Naive B cell (primary cell): ENCODE measurements at regions not wholly inside any gene's neighbourhood (a gene's known extent, or its start where the extent isn't known, plus 50 kb on each side); places are given as distances from the start of the nearest gene placed in this dataset.
A peak's percentile ranks its signal among the peaks of the same experiment; 100 is the strongest.
"Not testable (repeated sequence)": the region's sequence is repeated elsewhere in the genome, so short reads cannot be mapped to it uniquely, and the experiment has no call there.

Experiments used
- ATAC-seq, 2 donors: fragments of 150-1000 bp; cut with Tn5 transposase; 2 replicates each; pipeline ENCODE4 v1.10.0; 2021; ENCODE audit warnings: low read depth in 2 of 2, mild to moderate bottlenecking in 2 of 2, moderate library complexity in 2 of 2
- DNase-seq: peaks from one replicate; pipeline ENCODE4 v3.0.0; 2022
- H3K27ac Mint-ChIP-seq, 6 donors: one replicate each; pipeline ENCODE4 v1.8.0; 2020 to 2022; ENCODE audit warnings: mild to moderate bottlenecking in 6 of 6, mixed read lengths in 6 of 6, moderate library complexity in 5 of 6, inconsistent platforms in 2 of 6
- H3K27me3 Mint-ChIP-seq, 3 donors: one replicate each; pipeline ENCODE4 v1.8.0; 2021 to 2022; ENCODE audit warnings: mixed read lengths in 3 of 3, mild to moderate bottlenecking in 1 of 3
- H3K36me3 Mint-ChIP-seq, 2 donors: one replicate each; pipeline ENCODE4 v1.8.0; 2020 to 2022; ENCODE audit warnings: mixed read lengths in 2 of 2, inconsistent platforms in 1 of 2, mild to moderate bottlenecking in 1 of 2
- H3K4me1 Mint-ChIP-seq, 3 donors: one replicate each; pipeline ENCODE4 v1.8.0; 2020 to 2022; ENCODE audit warnings: mixed read lengths in 3 of 3, inconsistent platforms in 1 of 3, mild to moderate bottlenecking in 1 of 3, moderate library complexity in 1 of 3
- H3K4me3 Mint-ChIP-seq, 8 donors: one replicate each; pipeline ENCODE4 v1.8.0; 2020 to 2022; ENCODE audit warnings: mild to moderate bottlenecking in 8 of 8, mixed read lengths in 8 of 8, moderate library complexity in 8 of 8, inconsistent platforms in 2 of 8
- H3K9me3 Mint-ChIP-seq, 7 donors: one replicate each; pipeline ENCODE4 v1.8.0; 2020 to 2022; ENCODE audit warnings: mixed read lengths in 7 of 7, mild to moderate bottlenecking in 5 of 7, inconsistent platforms in 2 of 7, moderate library complexity in 1 of 7

GRCh38 chr2:78710632-78711375 is 314.7 kb upstream of the REG3G start:
- DNase-seq (no peak), ATAC-seq (no peak)
- H3K9me3 Mint-ChIP-seq, result peaks cover 0 to 4% (median 0%) of the 10 kb centered on the region in 7 donors
- peak overlapping the region in 1 of 6 donors; percentile 24 for H3K27ac Mint-ChIP-seq
- no peak overlapping the region for H3K4me3 Mint-ChIP-seq
- no peaks in the 10 kb centered on the region for H3K36me3 Mint-ChIP-seq
- no peaks in the 10 kb centered on the region for H3K4me1 Mint-ChIP-seq
- H3K27me3 Mint-ChIP-seq, result no peaks in the 10 kb centered on the region

- DNase-seq, result no peak
- H3K9me3 Mint-ChIP-seq, result no peaks in the 10 kb centered on the region
- H3K4me3 Mint-ChIP-seq, result no peak overlapping the region
- no peak overlapping the region for H3K27ac Mint-ChIP-seq
- H3K4me1 Mint-ChIP-seq, result no peaks in the 10 kb centered on the region
- ATAC-seq, result no peak
- H3K36me3 Mint-ChIP-seq, result no peaks in the 10 kb centered on the region
- no peaks in the 10 kb centered on the region for H3K27me3 Mint-ChIP-seq
These were observed 310.2 kb upstream of the REG3G start for GRCh38 chr2:78715293-78715692.

GRCh38 chr2:78718024-78718423 is 307.5 kb upstream of the REG3G start:
- H3K9me3 Mint-ChIP-seq, result no peaks in the 10 kb centered on the region
- no peak for ATAC-seq
- DNase-seq, result no peak
- H3K36me3 Mint-ChIP-seq, result no peaks in the 10 kb centered on the region
- no peaks in the 10 kb centered on the region for H3K27me3 Mint-ChIP-seq
- H3K4me1 Mint-ChIP-seq, result no peaks in the 10 kb centered on the region
- no peak overlapping the region for H3K27ac Mint-ChIP-seq
- H3K4me3 Mint-ChIP-seq, result no peak overlapping the region

GRCh38 chr2:78718473-78718872 is 307.0 kb upstream of the REG3G start:
- no peak for ATAC-seq
- H3K4me3 Mint-ChIP-seq, result no peak overlapping the region
- no peak overlapping the region for H3K27ac Mint-ChIP-seq
- H3K4me1 Mint-ChIP-seq, result no peaks in the 10 kb centered on the region
- H3K9me3 Mint-ChIP-seq, result peaks cover 0 to 3% (median 0%) of the 10 kb centered on the region in 7 donors
- no peak for DNase-seq
- no peaks in the 10 kb centered on the region for H3K27me3 Mint-ChIP-seq
- H3K36me3 Mint-ChIP-seq, result no peaks in the 10 kb centered on the region

GRCh38 chr2:78721355-78722033 is 304.0 kb upstream of the REG3G start:
- Mint-ChIP-seq H3K36me3 (no peaks in the 10 kb centered on the region), H3K4me3 (no peak overlapping the region), H3K9me3 (peaks cover 0 to 5% (median 3%) of the 10 kb centered on the region in 7 donors), H3K4me1 (no peaks in the 10 kb centered on the region), H3K27me3 (no peaks in the 10 kb centered on the region), H3K27ac (no peak overlapping the region)
- DNase-seq, result no peak
- no peak for ATAC-seq

GRCh38 chr2:78734221-78734620 is 291.3 kb upstream of the REG3G start:
- ATAC-seq, result no peak
- Mint-ChIP-seq H3K9me3 (peaks cover 0 to 9% (median 2%) of the 10 kb centered on the region in 7 donors), H3K36me3 (no peaks in the 10 kb centered on the region), H3K4me1 (no peaks in the 10 kb centered on the region), H3K4me3 (no peak overlapping the region), H3K27me3 (no peaks in the 10 kb centered on the region), H3K27ac (no peak overlapping the region)
- DNase-seq, result no peak

- no peak for DNase-seq
- Mint-ChIP-seq H3K4me3 (no peak overlapping the region), H3K27me3 (no peaks in the 10 kb centered on the region), H3K36me3 (no peaks in the 10 kb centered on the region), H3K4me1 (no peaks in the 10 kb centered on the region), H3K27ac (no peak overlapping the region), H3K9me3 (peaks cover 0 to 13% (median 6%) of the 10 kb centered on the region in 7 donors)
- no peak for ATAC-seq
These were observed 286.2 kb upstream of the REG3G start for GRCh38 chr2:78739282-78739681.

GRCh38 chr2:78749638-78750037 is 275.9 kb upstream of the REG3G start:
- H3K36me3 Mint-ChIP-seq, result no peaks in the 10 kb centered on the region
- ATAC-seq (no peak), DNase-seq (no peak)
- H3K27ac Mint-ChIP-seq, result no peak overlapping the region
- no peaks in the 10 kb centered on the region for H3K27me3 Mint-ChIP-seq
- no peaks in the 10 kb centered on the region for H3K9me3 Mint-ChIP-seq
- no peaks in the 10 kb centered on the region for H3K4me1 Mint-ChIP-seq
- H3K4me3 Mint-ChIP-seq, result no peak overlapping the region

- Mint-ChIP-seq H3K9me3 (no peaks in the 10 kb centered on the region), H3K4me1 (no peaks in the 10 kb centered on the region), H3K4me3 (no peak overlapping the region), H3K27ac (no peak overlapping the region), H3K27me3 (no peaks in the 10 kb centered on the region), H3K36me3 (no peaks in the 10 kb centered on the region)
- ATAC-seq (no peak), DNase-seq (no peak)
These were observed 275.3 kb upstream of the REG3G start for GRCh38 chr2:78750219-78750618.

GRCh38 chr2:78754930-78755329 is 270.6 kb upstream of the REG3G start:
- H3K4me1 Mint-ChIP-seq, result no peaks in the 10 kb centered on the region

GRCh38 chr2:78757191-78757590 is 268.3 kb upstream of the REG3G start:
- ATAC-seq, result no peak
- Mint-ChIP-seq H3K9me3 (peaks cover 22 to 34% (median 25%) of the 10 kb centered on the region in 7 donors), H3K4me1 (no peaks in the 10 kb centered on the region), H3K27ac (peak overlapping the region in 1 of 6 donors; percentile 76), H3K27me3 (no peaks in the 10 kb centered on the region), H3K36me3 (peaks cover 0 to 29% of the 10 kb centered on the region in 2 donors), H3K4me3 (no peak overlapping the region)
- DNase-seq, result no peak

More at GRCh38 chr2:78754930-78755329, 270.6 kb upstream of the REG3G start:
- ATAC-seq (no peak), DNase-seq (no peak)
- Mint-ChIP-seq H3K27me3 (no peaks in the 10 kb centered on the region), H3K9me3 (peaks cover under 1 to 13% (median 4%) of the 10 kb centered on the region in 7 donors), H3K4me3 (no peak overlapping the region), H3K27ac (no peak overlapping the region), H3K36me3 (peaks cover 0 to 8% of the 10 kb centered on the region in 2 donors)

- Mint-ChIP-seq H3K4me3 (no peak overlapping the region), H3K4me1 (no peaks in the 10 kb centered on the region), H3K36me3 (peaks cover 0 to 34% of the 10 kb centered on the region in 2 donors), H3K27me3 (no peaks in the 10 kb centered on the region), H3K9me3 (peaks cover 26 to 38% (median 27%) of the 10 kb centered on the region in 7 donors), H3K27ac (peak overlapping the region in 1 of 6 donors; percentile 76)
- no peak for DNase-seq
- ATAC-seq, result no peak
These were observed 267.9 kb upstream of the REG3G start for GRCh38 chr2:78757640-78758039.

GRCh38 chr2:78758765-78759164 is 266.7 kb upstream of the REG3G start:
- Mint-ChIP-seq H3K9me3 (peaks cover 30 to 48% (median 33%) of the 10 kb centered on the region in 7 donors), H3K27ac (peak overlapping the region in 1 of 6 donors; percentile 22), H3K4me3 (peak overlapping the region in 1 of 8 donors; percentile 64), H3K36me3 (peaks cover 0 to 41% of the 10 kb centered on the region in 2 donors)
- not testable (repeated sequence) for ATAC-seq, DNase-seq, H3K4me1 Mint-ChIP-seq, H3K27me3 Mint-ChIP-seq

- no peak for DNase-seq
- no peak overlapping the region for H3K27ac Mint-ChIP-seq
- H3K36me3 Mint-ChIP-seq, result peaks cover 0 to 19% of the 10 kb centered on the region in 2 donors
- H3K4me1 Mint-ChIP-seq, result no peaks in the 10 kb centered on the region
- H3K27me3 Mint-ChIP-seq, result no peaks in the 10 kb centered on the region
- peaks cover 8 to 32% (median 20%) of the 10 kb centered on the region in 7 donors for H3K9me3 Mint-ChIP-seq
- no peak overlapping the region for H3K4me3 Mint-ChIP-seq
- ATAC-seq, result no peak
These were observed 259.0 kb upstream of the REG3G start for GRCh38 chr2:78766459-78766858.
